ENCODE measurements at regions not wholly inside any gene's neighbourhood (a gene's known extent, or its start where the extent isn't known, plus 50 kb on each side); places are given as distances from the start of the nearest gene placed in this dataset.
"Not testable (repeated sequence)": the region's sequence is repeated elsewhere in the genome, so short reads cannot be mapped to it uniquely, and the experiment has no call there.

DNA sequence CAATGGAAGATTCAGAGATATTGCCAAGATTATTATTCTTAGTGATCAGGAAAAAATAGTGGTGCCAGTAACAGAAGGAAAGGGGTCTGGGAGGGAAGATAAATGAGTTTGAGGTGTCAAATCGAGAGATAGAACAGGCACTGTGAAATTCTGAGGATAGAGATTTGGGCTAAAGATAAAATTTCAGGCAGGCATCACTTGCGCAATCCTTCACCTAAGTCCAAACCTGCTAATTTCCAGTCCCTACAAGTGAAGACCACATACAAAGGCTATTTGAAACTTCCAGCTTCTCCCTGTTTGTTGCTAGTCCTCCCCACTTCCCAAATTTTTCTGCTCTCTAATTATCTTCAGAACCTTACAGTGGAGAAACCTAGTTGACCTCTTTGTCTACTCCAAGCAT, 494.6 kb downstream of the MAGEE1 start:
- TF ChIP-seq, protein P1, sequence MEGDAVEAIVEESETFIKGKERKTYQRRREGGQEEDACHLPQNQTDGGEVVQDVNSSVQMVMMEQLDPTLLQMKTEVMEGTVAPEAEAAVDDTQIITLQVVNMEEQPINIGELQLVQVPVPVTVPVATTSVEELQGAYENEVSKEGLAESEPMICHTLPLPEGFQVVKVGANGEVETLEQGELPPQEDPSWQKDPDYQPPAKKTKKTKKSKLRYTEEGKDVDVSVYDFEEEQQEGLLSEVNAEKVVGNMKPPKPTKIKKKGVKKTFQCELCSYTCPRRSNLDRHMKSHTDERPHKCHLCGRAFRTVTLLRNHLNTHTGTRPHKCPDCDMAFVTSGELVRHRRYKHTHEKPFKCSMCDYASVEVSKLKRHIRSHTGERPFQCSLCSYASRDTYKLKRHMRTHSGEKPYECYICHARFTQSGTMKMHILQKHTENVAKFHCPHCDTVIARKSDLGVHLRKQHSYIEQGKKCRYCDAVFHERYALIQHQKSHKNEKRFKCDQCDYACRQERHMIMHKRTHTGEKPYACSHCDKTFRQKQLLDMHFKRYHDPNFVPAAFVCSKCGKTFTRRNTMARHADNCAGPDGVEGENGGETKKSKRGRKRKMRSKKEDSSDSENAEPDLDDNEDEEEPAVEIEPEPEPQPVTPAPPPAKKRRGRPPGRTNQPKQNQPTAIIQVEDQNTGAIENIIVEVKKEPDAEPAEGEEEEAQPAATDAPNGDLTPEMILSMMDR (conservative IDR thresholded peaks at IDR 0.05; ENCODE audit: low read depth, low read length) = no peak
- no peak for DNase-seq (ENCODE audit: low read depth)

DNA sequence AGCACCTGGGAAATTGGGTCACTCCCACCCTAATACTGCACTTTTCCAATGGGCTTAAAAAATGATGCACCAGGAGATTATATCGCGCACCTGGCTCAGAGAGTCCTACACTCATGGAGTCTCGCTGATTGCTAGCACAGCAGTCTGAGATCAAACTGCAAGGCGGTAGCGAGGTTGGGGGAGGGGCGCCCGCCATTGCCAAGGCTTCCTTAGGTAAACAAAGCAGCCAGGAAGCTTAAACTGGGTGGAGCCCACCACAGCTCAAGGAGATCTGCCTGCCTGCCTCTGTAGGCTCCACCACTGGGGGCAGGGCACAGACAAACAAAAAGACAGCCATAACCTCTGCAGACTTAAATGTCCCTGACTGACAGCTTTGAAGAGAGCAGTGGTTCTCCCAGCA, 497.1 kb downstream of the MAGEE1 start:
- not testable (repeated sequence) for DNase-seq (ENCODE audit: low read depth)

More for the DNA sequence above, 494.6 kb downstream of the MAGEE1 start:
- H3K4me3 ChIP-seq (ENCODE audit: low read depth, low read length) = no peak overlapping the region

DNA sequence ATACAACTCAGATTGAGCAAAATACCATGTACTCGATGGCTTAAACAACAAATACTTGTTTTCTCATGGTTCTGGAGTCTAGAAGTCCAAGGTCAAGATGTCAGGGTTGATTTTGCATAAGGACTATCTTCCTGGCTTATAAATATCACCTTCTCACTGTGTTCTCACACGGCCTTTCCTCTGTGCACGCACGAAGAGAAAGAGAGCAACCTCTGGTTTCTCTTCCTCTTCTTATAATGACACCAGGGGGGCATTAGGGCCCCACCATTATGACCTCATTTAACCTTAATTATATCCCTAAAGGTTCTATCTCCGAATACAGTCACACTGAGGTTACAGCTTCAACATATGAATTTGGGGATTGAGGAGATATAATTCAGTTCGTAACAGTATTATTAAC, 504.0 kb downstream of the MAGEE1 start:
- TF ChIP-seq, protein P1 (conservative IDR thresholded peaks at IDR 0.05; ENCODE audit: low read depth, low read length) = no peak
- no peak overlapping the region for H3K4me3 ChIP-seq (ENCODE audit: low read depth, low read length)

More for the DNA sequence above, 497.1 kb downstream of the MAGEE1 start:
- not testable (repeated sequence) for H3K4me3 ChIP-seq (ENCODE audit: low read depth, low read length)

DNA sequence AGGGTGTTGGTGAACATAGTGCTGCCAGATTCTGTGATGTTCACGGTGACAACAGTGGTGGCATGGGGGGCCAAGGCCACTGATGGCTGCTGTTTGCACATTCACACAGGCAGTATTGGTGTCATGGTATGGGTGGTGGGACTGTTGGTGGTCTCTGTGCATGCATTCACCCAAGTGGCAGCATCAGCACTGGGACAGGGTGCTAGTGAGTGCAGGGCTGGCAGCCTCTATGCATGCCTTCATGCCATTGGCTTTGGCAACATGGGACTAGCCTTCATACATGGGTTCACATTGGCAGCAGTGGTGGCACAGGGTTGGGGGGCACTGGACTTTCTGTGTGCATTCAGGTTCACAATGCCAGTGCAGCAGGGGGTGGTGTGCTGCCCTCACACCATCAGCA, 489.7 kb upstream of the FGF16 start:
- no peak overlapping the region for H3K4me3 ChIP-seq (ENCODE audit: low read depth, low read length)
- TF ChIP-seq, protein P1 (conservative IDR thresholded peaks at IDR 0.05; ENCODE audit: low read depth, low read length) = no peak
- DNase-seq (ENCODE audit: low read depth) = no peak

More for the DNA sequence above, 504.0 kb downstream of the MAGEE1 start:
- no peak for DNase-seq (ENCODE audit: low read depth)

DNA sequence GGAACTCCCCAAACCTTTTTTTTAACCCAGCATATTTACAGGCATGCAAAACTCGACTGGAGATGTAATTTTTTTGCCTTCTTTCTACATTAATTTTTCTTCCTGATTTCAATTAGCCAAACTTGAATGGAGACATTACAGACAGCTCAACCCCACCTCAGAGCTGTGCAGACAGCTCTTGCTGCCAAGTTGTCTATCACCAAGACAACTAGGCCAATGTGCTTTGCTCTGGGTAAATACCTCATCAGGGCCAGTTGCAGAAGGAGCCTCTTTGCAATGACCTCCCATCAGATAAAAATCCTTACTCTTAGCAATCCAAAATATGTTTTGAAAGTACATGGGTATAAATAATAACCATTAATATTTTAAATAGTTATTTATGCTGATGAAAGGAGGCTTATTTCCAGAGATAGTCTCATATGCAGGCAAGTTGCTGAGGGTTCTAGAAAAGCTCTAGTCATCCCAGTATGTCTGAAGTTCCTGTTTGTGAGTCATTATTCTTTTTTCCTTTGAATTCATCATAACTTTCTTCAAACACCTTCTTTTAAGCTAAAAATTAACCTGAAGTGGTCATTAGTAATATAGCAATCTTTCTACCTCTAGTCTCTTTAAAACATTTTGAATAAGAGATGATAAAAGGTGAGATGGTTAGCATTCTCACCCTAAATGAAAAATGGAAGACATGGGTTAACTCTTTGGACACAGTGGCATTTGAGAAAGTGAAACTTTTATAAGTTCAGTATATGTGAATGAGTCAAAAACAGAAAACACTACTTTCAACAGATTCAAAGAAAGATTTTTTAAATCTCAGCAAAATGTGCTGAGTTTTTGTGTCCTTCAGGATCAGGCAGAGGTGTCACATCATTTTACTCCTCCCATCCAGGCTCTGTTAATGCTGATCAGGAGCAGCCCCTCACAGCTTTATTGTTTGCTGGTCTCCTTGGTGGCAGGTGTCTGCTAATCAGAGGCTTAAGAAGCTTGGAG, 475.5 kb upstream of the FGF16 start:
- DNase-seq (ENCODE audit: low read depth) = no peak
- TF ChIP-seq, protein P1 (conservative IDR thresholded peaks at IDR 0.05; ENCODE audit: low read depth, low read length) = no peak

DNA sequence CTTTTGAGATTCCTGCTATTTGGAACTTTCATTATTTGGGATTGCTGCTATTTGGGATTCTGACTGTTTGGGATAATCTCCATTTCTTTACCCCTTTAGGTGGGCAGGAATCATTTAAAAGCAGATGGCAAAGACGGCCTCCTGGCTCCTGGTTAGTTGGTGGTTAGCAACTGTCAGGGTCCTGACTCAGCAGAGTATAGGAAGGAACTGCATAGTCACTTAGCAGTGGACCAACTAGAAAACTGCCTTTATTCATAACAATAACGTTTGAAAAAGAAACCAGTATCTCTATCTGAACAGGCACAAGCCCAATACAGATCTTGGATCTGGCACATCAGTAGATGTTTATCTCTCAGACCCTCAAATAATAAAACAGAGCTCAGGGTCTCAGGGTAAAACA, 469.7 kb upstream of the FGF16 start:
- TF ChIP-seq, protein P1 (conservative IDR thresholded peaks at IDR 0.05; ENCODE audit: low read depth, low read length) = no peak
- no peak overlapping the region for H3K4me3 ChIP-seq (ENCODE audit: low read depth, low read length)
- DNase-seq (ENCODE audit: low read depth) = no peak

More for the DNA sequence above, 475.5 kb upstream of the FGF16 start:
- no peak overlapping the region for H3K4me3 ChIP-seq (ENCODE audit: low read depth, low read length)

DNA sequence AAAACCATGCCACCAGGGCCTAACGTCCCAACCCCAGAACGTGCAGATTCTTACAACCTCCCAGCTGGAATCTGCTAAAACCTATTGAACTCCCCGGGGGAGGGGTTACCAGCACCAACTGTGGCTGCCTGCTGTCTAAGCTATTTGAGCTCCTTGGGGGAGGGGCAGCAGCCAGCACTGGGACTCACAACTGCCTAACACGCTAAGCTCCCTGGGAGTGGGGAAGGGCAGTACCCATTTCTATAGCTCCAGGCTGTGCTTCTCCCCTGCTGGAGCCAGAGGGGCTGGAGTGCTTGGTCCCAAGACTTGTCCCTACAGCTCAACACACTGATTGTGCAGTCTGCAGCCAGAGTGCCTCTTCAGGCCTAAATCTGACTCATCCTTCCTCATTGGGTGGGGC, 459.8 kb upstream of the FGF16 start:
- no peak overlapping the region for H3K4me3 ChIP-seq (ENCODE audit: low read depth, low read length)
- DNase-seq (ENCODE audit: low read depth) = no peak
- TF ChIP-seq, protein P1 (conservative IDR thresholded peaks at IDR 0.05; ENCODE audit: low read depth, low read length) = no peak
